ENCODE measurements at regions not wholly inside any gene's neighbourhood (a gene's known extent, or its start where the extent isn't known, plus 50 kb on each side); places are given as distances from the start of the nearest gene placed in this dataset.

DNA sequence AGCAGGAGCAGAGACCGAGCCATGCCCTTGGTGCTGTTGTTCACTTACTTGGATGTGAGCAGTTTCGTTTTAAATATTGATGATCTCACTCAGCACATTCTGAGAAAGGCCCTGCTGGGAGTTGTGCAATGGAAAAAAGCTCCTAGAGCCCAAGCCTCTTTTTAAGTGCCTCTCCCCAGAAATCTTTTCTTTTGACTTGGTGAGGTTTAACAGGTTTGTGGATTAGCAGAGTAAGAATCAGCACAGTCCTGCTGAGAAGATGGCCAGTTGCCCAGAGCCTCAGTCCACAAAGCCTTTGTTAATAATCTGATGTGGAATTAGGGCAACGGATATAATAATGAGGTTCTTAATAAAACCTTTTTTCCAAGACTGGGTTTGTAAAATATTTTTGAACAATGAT, 157.5 kb upstream of the ATP6AP2 start:
- TF ChIP-seq, protein P1, sequence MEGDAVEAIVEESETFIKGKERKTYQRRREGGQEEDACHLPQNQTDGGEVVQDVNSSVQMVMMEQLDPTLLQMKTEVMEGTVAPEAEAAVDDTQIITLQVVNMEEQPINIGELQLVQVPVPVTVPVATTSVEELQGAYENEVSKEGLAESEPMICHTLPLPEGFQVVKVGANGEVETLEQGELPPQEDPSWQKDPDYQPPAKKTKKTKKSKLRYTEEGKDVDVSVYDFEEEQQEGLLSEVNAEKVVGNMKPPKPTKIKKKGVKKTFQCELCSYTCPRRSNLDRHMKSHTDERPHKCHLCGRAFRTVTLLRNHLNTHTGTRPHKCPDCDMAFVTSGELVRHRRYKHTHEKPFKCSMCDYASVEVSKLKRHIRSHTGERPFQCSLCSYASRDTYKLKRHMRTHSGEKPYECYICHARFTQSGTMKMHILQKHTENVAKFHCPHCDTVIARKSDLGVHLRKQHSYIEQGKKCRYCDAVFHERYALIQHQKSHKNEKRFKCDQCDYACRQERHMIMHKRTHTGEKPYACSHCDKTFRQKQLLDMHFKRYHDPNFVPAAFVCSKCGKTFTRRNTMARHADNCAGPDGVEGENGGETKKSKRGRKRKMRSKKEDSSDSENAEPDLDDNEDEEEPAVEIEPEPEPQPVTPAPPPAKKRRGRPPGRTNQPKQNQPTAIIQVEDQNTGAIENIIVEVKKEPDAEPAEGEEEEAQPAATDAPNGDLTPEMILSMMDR (IDR thresholded peaks at IDR 0.05) = no peak
- Mint-ChIP-seq H3K4me3 (ENCODE audit: unreplicated experiment) (no peak overlapping the region), H3K27me3 (ENCODE audit: low read depth) (no peaks in the 10 kb centered on the region), H3K4me1 (ENCODE audit: low read depth) (no peaks in the 10 kb centered on the region), H3K27ac (ENCODE audit: unreplicated experiment) (no peak overlapping the region), H3K9me3 (ENCODE audit: low read depth) (peaks cover 37% of the 10 kb centered on the region), H3K36me3 (ENCODE audit: low read depth) (no peaks in the 10 kb centered on the region)
- DNase-seq (ENCODE audit: low spot score) = no peak

DNA sequence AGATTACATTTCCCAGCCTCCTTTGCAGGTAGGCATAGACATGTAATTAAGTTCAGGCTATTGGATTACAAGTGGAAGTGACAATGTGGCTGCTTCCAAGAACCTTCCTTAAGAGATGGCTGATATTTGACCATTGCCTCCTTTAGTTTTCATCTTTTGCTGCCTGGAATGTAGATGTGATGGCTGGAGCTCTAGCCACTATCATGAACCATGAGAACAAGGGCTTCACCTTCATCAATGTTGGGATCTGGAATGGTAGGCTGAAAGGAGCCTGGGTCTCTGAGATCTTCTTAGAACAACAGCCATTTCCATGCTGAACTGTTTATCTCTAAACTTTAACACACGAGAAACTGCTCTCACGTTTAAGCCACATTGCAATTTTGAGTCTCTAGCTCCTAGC, 158.7 kb upstream of the ATP6AP2 start:
- TF ChIP-seq, protein P1 (IDR thresholded peaks at IDR 0.05) = no peak
- DNase-seq (ENCODE audit: low spot score) = no peak
- Mint-ChIP-seq H3K27me3 (ENCODE audit: low read depth) (no peaks in the 10 kb centered on the region), H3K27ac (ENCODE audit: unreplicated experiment) (no peak overlapping the region), H3K36me3 (ENCODE audit: low read depth) (no peaks in the 10 kb centered on the region), H3K4me3 (ENCODE audit: unreplicated experiment) (no peak overlapping the region), H3K9me3 (ENCODE audit: low read depth) (peaks cover 33% of the 10 kb centered on the region), H3K4me1 (ENCODE audit: low read depth) (no peaks in the 10 kb centered on the region)

DNA sequence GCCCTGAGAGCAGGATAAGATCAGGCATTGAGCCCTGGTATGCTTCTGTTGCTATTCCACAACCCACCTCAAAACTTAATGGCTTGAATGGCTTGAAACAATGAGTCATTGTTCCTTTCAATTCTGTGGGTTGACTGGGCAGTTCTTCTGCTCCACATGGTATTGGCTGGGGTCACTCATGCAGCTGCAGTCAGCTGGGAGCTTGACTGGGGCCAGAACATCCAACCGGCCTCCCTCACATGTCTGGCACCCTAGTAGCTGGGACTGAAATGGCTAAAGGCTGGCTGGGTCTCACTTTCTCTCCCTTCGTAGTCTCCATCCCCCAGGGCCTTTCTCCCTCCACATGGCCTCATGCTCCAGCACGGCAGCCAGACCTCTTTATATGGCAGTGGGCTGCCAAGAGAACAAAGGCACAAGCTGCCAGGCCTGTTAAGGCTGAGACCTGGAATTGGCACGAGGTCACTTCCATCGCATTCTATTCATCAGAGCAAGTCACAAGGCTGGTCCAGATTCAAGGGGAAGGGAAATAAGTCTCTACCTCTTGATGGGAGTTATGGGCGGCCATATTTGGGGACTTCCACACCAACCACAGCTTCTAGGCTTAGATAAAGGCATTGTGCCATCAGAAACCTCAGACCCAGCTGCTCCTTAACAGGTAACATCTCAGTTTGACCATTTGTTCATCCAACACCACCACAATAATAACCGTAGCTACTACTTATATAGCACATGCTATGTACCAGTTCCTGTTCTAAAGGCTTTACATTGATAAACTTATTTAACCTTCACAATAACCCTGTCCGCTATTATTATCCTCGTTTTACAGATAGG, 159.7 kb upstream of the ATP6AP2 start:
- DNase-seq (ENCODE audit: low spot score) = no peak
- H3K27me3 Mint-ChIP-seq (ENCODE audit: low read depth) = no peaks in the 10 kb centered on the region
- TF ChIP-seq, protein P1 (IDR thresholded peaks at IDR 0.05) = no peak
- no peaks in the 10 kb centered on the region for H3K4me1 Mint-ChIP-seq (ENCODE audit: low read depth)
- peaks cover 28% of the 10 kb centered on the region for H3K9me3 Mint-ChIP-seq (ENCODE audit: low read depth)
- no peak overlapping the region for H3K4me3 Mint-ChIP-seq (ENCODE audit: unreplicated experiment)
- H3K27ac Mint-ChIP-seq (ENCODE audit: unreplicated experiment) = no peak overlapping the region
- no peaks in the 10 kb centered on the region for H3K36me3 Mint-ChIP-seq (ENCODE audit: low read depth)

DNA sequence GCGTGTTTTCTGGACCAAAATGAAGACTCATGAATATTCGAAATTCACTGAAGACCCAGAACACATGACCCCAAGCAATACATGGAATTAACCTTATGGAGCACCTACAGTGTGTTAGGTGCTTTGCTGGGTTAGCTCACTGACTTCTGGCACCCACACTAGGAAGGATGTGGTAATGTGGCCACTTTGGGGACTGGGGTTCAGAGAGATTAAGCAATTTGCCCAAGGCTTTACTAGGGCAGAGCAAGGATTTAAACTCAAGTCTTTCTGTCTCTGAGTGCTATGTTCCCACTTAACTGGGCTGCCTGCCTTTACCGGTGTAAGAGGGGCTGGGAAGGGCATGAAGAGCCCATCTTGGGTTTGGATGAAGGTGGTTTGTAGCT, 162.0 kb upstream of the ATP6AP2 start:
- Mint-ChIP-seq H3K27ac (ENCODE audit: unreplicated experiment) (no peak overlapping the region), H3K4me1 (ENCODE audit: low read depth) (no peaks in the 10 kb centered on the region)

DNA sequence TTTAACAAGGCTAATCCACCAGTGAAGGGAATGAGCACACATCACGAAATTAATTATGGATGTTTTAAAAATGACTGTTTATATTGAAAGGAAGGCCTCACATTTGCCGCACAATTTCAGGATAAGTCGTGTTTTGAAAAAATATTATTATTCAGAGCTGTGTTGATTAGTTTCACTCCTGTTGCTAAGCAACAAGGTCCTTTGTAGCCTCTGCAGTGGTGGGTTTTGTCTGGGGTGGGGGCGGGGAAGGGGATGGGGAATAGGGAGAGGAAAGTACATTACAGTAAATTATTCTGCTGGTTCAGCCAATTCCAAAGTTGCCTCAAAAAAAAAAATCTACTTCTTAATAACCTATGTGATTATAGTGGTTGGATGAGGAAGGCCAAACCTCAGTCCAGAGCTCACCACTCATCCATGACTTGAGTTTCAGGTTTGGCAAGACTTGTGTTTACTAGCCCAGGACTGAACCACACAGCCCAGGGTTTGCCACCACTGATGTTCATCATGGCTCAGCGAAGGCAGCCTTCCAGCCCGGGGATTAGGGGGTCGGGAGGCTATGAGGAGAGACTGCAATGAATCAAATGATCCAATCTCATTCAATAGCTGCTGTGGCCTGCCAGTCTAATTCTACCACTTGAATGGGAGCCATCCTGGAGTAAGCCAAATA, 162.5 kb upstream of the ATP6AP2 start:
- TF ChIP-seq, protein P1 (IDR thresholded peaks at IDR 0.05) = no peak
- DNase-seq (ENCODE audit: low spot score) = no peak
- Mint-ChIP-seq H3K9me3 (ENCODE audit: low read depth) (peaks cover 12% of the 10 kb centered on the region), H3K4me1 (ENCODE audit: low read depth) (no peaks in the 10 kb centered on the region), H3K27me3 (ENCODE audit: low read depth) (peaks cover 6% of the 10 kb centered on the region), H3K36me3 (ENCODE audit: low read depth) (no peaks in the 10 kb centered on the region), H3K27ac (ENCODE audit: unreplicated experiment) (no peak overlapping the region), H3K4me3 (ENCODE audit: unreplicated experiment) (no peak overlapping the region)

More for the DNA sequence above, 162.0 kb upstream of the ATP6AP2 start:
- Mint-ChIP-seq H3K36me3 (ENCODE audit: low read depth) (no peaks in the 10 kb centered on the region), H3K4me3 (ENCODE audit: unreplicated experiment) (no peak overlapping the region), H3K27me3 (ENCODE audit: low read depth) (peaks cover 6% of the 10 kb centered on the region), H3K9me3 (ENCODE audit: low read depth) (peaks cover 17% of the 10 kb centered on the region)
- no peak for DNase-seq (ENCODE audit: low spot score)
- TF ChIP-seq, protein P1 (IDR thresholded peaks at IDR 0.05) = no peak
